IMR-90 (cell line): ENCODE measurements at regions not wholly inside any gene's neighbourhood (a gene's known extent, or its start where the extent isn't known, plus 50 kb on each side); places are given as distances from the start of the nearest gene placed in this dataset.

Source experiments
- ATAC-seq: fragments of 200-7000 bp; cut with Tn5 transposase; 2 replicates; pipeline ENCODE4 v1.9.1; 2020; ENCODE audit warnings: low read depth, mild to moderate bottlenecking, moderate library complexity
- BruUV-seq: library from RNA; stranded (reverse); fragments of 400-500 nt; replicated peaks from 2 replicates; lab custom pipeline; 2021; lab: Mats Ljungman, UMichigan
- CTCF ChIA-PET: fragments of 300-600 bp; formaldehyde crosslinking; extraction: SDS; loops from one replicate; lab custom pipeline; 2021; ENCODE audit warnings: antibody characterized with exemption; lab: Yijun Ruan, JAX
- POLR2A ChIA-PET: fragments of 300-600 bp; sonication (Branson Sonifier 250); formaldehyde crosslinking; loops from one replicate; lab custom pipeline; 2022; ENCODE audit warnings: antibody characterized with exemption; ENCODE audit not compliant: unreplicated experiment; lab: Charles Lee
- DNase-seq: peaks from one replicate; pipeline ENCODE4 v3.0.0; 2013
- H2AFZ ChIP-seq: replicated peaks from 2 replicates; pipeline ENCODE3; 2013; ENCODE audit warnings: low read length, mild to moderate bottlenecking; ENCODE audit not compliant: poor library complexity
- H2AK5ac ChIP-seq: 2 replicates; pipeline ENCODE4 v1.6.1; 2013; ENCODE audit warnings: low read depth, low read length, inconsistent platforms
- H2AK9ac ChIP-seq: replicated peaks from 2 replicates; pipeline ENCODE3; 2013; ENCODE audit warnings: mild to moderate bottlenecking, low read depth, low read length, moderate library complexity; ENCODE audit not compliant: poor library complexity
- H2BK120ac ChIP-seq: 2 replicates; pipeline ENCODE4 v1.6.1; 2013; ENCODE audit warnings: low read depth, low read length, inconsistent platforms
- H2BK15ac ChIP-seq: 3 replicates; pipeline ENCODE4 v1.6.1; 2013; ENCODE audit warnings: low read depth, low read length, inconsistent platforms
- H2BK20ac ChIP-seq: 2 replicates; pipeline ENCODE4 v1.6.1; 2013; ENCODE audit warnings: low read depth, mild to moderate bottlenecking, inconsistent platforms, low read length, moderate library complexity
- H2BK5ac ChIP-seq: 2 replicates; pipeline ENCODE4 v1.6.1; 2013; ENCODE audit warnings: mild to moderate bottlenecking, low read depth, low read length, inconsistent platforms; ENCODE audit not compliant: poor library complexity, severe bottlenecking
- H3K14ac ChIP-seq: replicated peaks from 2 replicates; pipeline ENCODE4 v1.6.1; 2013; ENCODE audit warnings: low read depth, low read length, inconsistent platforms
- H3K18ac ChIP-seq: 2 replicates; pipeline ENCODE4 v1.6.1; 2013; ENCODE audit warnings: low read depth, low read length, control low read depth
- H3K23ac ChIP-seq: 2 replicates; pipeline ENCODE4 v1.6.1; 2013; ENCODE audit warnings: low read depth, low read length, inconsistent platforms
- H3K27ac ChIP-seq: 2 replicates; pipeline ENCODE4 v1.5.1; 2013; ENCODE audit warnings: mild to moderate bottlenecking, control low read depth, low read length; ENCODE audit not compliant: insufficient read depth
- H3K27me3 ChIP-seq: 2 replicates; pipeline ENCODE4 v1.6.1; 2013; ENCODE audit warnings: low read length; ENCODE audit not compliant: control insufficient read depth, insufficient read depth
- H3K36me3 ChIP-seq: 2 replicates; pipeline ENCODE4 v1.6.1; 2013; ENCODE audit warnings: low read length, mixed read lengths; ENCODE audit not compliant: control insufficient read depth, insufficient read depth
- H3K4ac ChIP-seq: 2 replicates; pipeline ENCODE4 v1.6.1; 2013; ENCODE audit warnings: low read depth, low read length, inconsistent platforms
- H3K4me1 ChIP-seq: 2 replicates; pipeline ENCODE4 v1.6.1; 2013; ENCODE audit warnings: low read length, mixed read lengths; ENCODE audit not compliant: control insufficient read depth, insufficient read depth
- H3K4me2 ChIP-seq: 2 replicates; pipeline ENCODE4 v1.6.1; 2013; ENCODE audit warnings: low read depth, mild to moderate bottlenecking, control low read depth, low read length, moderate library complexity
- H3K4me3 ChIP-seq: 2 replicates; pipeline ENCODE4 v1.5.1; 2013; ENCODE audit warnings: low read depth, mild to moderate bottlenecking, control low read depth, low read length, moderate library complexity; ENCODE audit not compliant: insufficient read depth
- H3K56ac ChIP-seq: 2 replicates; pipeline ENCODE4 v1.6.1; 2013; ENCODE audit warnings: low read length, inconsistent platforms; ENCODE audit not compliant: insufficient read depth; ENCODE audit errors: extremely low read depth
- H3K79me1 ChIP-seq, 2 experiments: 2 replicates each; pipeline ENCODE4 v1.6.1; 2013; ENCODE audit warnings: low read length in 2 of 2, inconsistent platforms in 1 of 2, low read depth in 1 of 2
- H3K9ac ChIP-seq: 2 replicates; pipeline ENCODE4 v1.6.1; 2013; ENCODE audit warnings: low read depth, low read length, control low read depth
- H3K9me1 ChIP-seq: 2 replicates; pipeline ENCODE4 v1.6.1; 2013; ENCODE audit warnings: low read length, inconsistent platforms; ENCODE audit not compliant: insufficient read depth
- H3K9me3 ChIP-seq: 2 replicates; pipeline ENCODE4 v1.6.1; 2013; ENCODE audit warnings: low read length; ENCODE audit not compliant: control insufficient read depth, insufficient read depth
- H4K20me1 ChIP-seq: 2 replicates; pipeline ENCODE4 v1.6.1; 2013; ENCODE audit warnings: low read length, inconsistent platforms; ENCODE audit not compliant: insufficient read depth
- H4K5ac ChIP-seq: 2 replicates; pipeline ENCODE4 v1.6.1; 2013; ENCODE audit warnings: mild to moderate bottlenecking, low read depth, low read length, control low read depth
- H4K8ac ChIP-seq, 2 experiments: 2 replicates each; pipeline ENCODE4 v1.6.1; 2013; ENCODE audit warnings: low read depth in 2 of 2, low read length in 2 of 2, control low read depth in 1 of 2, inconsistent platforms in 1 of 2
- H4K91ac ChIP-seq: 2 replicates; pipeline ENCODE4 v1.6.1; 2013; ENCODE audit warnings: low read depth, low read length, inconsistent platforms; ENCODE audit not compliant: insufficient read depth
- BHLHE40 ChIP-seq: fragments of 150-350 bp; IDR thresholded peaks from 2 replicates; pipeline ENCODE4 v1.6.1; 2016; ENCODE audit warnings: mild to moderate bottlenecking, low read depth, low read length
- CEBPB ChIP-seq: IDR thresholded peaks from 2 replicates; pipeline ENCODE4 v1.6.1; 2012; ENCODE audit warnings: low read depth, low read length, improper control_type of control experiment
- CHD1 ChIP-seq: IDR thresholded peaks from 2 replicates; pipeline ENCODE4 v1.6.1; 2012; ENCODE audit warnings: low read depth, low read length, improper control_type of control experiment
- CTCF ChIP-seq: conservative IDR thresholded peaks from 2 replicates; pipeline ENCODE4 v1.5.1; 2012; ENCODE audit warnings: mild to moderate bottlenecking, low read depth, low read length, improper control_type of control experiment
- ELK1 ChIP-seq: fragments of 150-350 bp; IDR thresholded peaks from 2 replicates; pipeline ENCODE4 v1.6.1; 2016; ENCODE audit warnings: low read depth, mild to moderate bottlenecking, low read length, moderate library complexity, borderline replicate concordance
- MAFK ChIP-seq: IDR thresholded peaks from 2 replicates; pipeline ENCODE4 v1.6.1; 2012; ENCODE audit warnings: low read depth, low read length, improper control_type of control experiment
- MAZ ChIP-seq: IDR thresholded peaks from 2 replicates; pipeline ENCODE4 v1.6.1; 2012; ENCODE audit warnings: low read depth, mild to moderate bottlenecking, low read length, improper control_type of control experiment, moderate library complexity, borderline replicate concordance
- MXI1 ChIP-seq: IDR thresholded peaks from 2 replicates; pipeline ENCODE4 v1.6.1; 2012; ENCODE audit warnings: low read depth, mild to moderate bottlenecking, low read length, moderate library complexity, borderline replicate concordance
- NFE2L2 ChIP-seq: fragments of 150-350 bp; IDR thresholded peaks from 2 replicates; pipeline ENCODE4 v1.6.1; 2016; ENCODE audit warnings: low read depth, mild to moderate bottlenecking, low read length
- POLR2A ChIP-seq: IDR thresholded peaks from 2 replicates; pipeline ENCODE4 v1.6.1; 2012; ENCODE audit warnings: mild to moderate bottlenecking, low read depth, low read length
- RAD21 ChIP-seq: IDR thresholded peaks from 2 replicates; pipeline ENCODE4 v1.6.1; 2012; ENCODE audit warnings: low read length, improper control_type of control experiment
- RCOR1 ChIP-seq: IDR thresholded peaks from 2 replicates; pipeline ENCODE4 v1.6.1; 2012; ENCODE audit warnings: mild to moderate bottlenecking, low read length, improper control_type of control experiment; ENCODE audit not compliant: insufficient replicate concordance
- RFX5 ChIP-seq: IDR thresholded peaks from 2 replicates; pipeline ENCODE4 v1.8.0; 2012; ENCODE audit warnings: low read depth, mild to moderate bottlenecking, low read length, moderate library complexity
- SMC3 ChIP-seq: fragments of 150-350 bp; IDR thresholded peaks from 2 replicates; pipeline ENCODE4 v1.6.1; 2016; ENCODE audit warnings: low read depth, mild to moderate bottlenecking, antibody characterized with exemption, low read length, moderate library complexity
- USF2 ChIP-seq: fragments of 150-350 bp; IDR thresholded peaks from 2 replicates; pipeline ENCODE4 v1.6.1; 2017; ENCODE audit warnings: mild to moderate bottlenecking, antibody characterized with exemption, low read length, low read depth
- WGBS, 2 experiments: methylation state at CpG; one replicate each; pipeline versions ENCODE4 v1.1.5 to v1.1.7; 2013; ENCODE audit warnings: missing lambda C conversion rate in 2 of 2; ENCODE audit not compliant: insufficient read length in 1 of 2; ENCODE audit errors: extremely low coverage in 2 of 2; 5-methylcytosine and 5-hydroxymethylcytosine counted together
- dilution Hi-C: fragments of 300-500 bp; cut with HindIII; formaldehyde crosslinking; loops from one replicate; pipeline ENCODE4 v1.14.3; 2018; ENCODE audit warnings: low sequenced_read_pairs; ENCODE audit not compliant: unreplicated experiment
- in situ Hi-C: fragments of 300-500 bp; cut with MboI; formaldehyde crosslinking; loops from 3 replicates; pipeline ENCODE4 v1.14.3; 2019; ENCODE audit warnings: low sequenced_read_pairs, inconsistent platforms, mixed read lengths
- intact Hi-C: fragments of 100-400 bp; cut with micrococcal nuclease; formaldehyde crosslinking; loops from 2 replicates; pipeline ENCODE4 v1.10.0; 2022

- no peak overlapping the region for H3K18ac ChIP-seq
- BruUV-seq = no TSS peak
- H3K4me1 ChIP-seq = peaks cover 5% of the 10 kb centered on the region; the same call in 1 of the 2 replicates
- no peaks in the 10 kb centered on the region for H3K79me1 ChIP-seq
- TF ChIP-seq BHLHE40 = no peak
- no peak for TF ChIP-seq CHD1
- no peak for TF ChIP-seq MXI1
- TF ChIP-seq MAZ = no peak
- TF ChIP-seq CTCF = no peak
- no peak for TF ChIP-seq RAD21
- TF ChIP-seq POLR2A = no peak
- no peak for TF ChIP-seq USF2
- TF ChIP-seq RFX5 = no peak
- no peak for TF ChIP-seq MAFK
- TF ChIP-seq SMC3 = no peak
- no peak for TF ChIP-seq RCOR1
- TF ChIP-seq ELK1 = no peak
- no peak for TF ChIP-seq NFE2L2
- TF ChIP-seq CEBPB = no peak
- no peak overlapping the region for H4K5ac ChIP-seq
- DNase-seq (no peak), ATAC-seq (no peak)
- no peak overlapping the region for H4K8ac ChIP-seq
- no peak overlapping the region for H2BK15ac ChIP-seq
- no peak overlapping the region for H3K4me3 ChIP-seq
- dilution Hi-C loops = no loop called here
- H3K23ac ChIP-seq = no peak overlapping the region
- H3K4me2 ChIP-seq = no peak overlapping the region
- H4K20me1 ChIP-seq = no peaks in the 10 kb centered on the region
- no peak overlapping the region for H2BK5ac ChIP-seq
- in situ Hi-C loops = no loop called here
- no CpG with 5 or more reads among the region's 8 CpGs for WGBS, 2 experiments
- no peaks in the 10 kb centered on the region for H3K36me3 ChIP-seq
- intact Hi-C loops = loop anchor here (10.0 kb wide), 1 partner anchor 861 kb away; no protein-coding TSS in a partner anchor
- no peak overlapping the region for H3K4ac ChIP-seq
- CTCF ChIA-PET = no interaction called here
- H3K9me1 ChIP-seq = no peaks in the 10 kb centered on the region
- no peak overlapping the region for H2AK9ac ChIP-seq
- no peaks in the 10 kb centered on the region for H3K27me3 ChIP-seq
- H2BK120ac ChIP-seq = no peak overlapping the region
- H2AK5ac ChIP-seq = no peak overlapping the region
- H3K56ac ChIP-seq = no peak overlapping the region
- no peak overlapping the region for H3K27ac ChIP-seq
- no peak overlapping the region for H4K91ac ChIP-seq
- H3K9ac ChIP-seq = no peak overlapping the region
- H2BK20ac ChIP-seq = no peak overlapping the region
- POLR2A ChIA-PET = no interaction called here
- H3K9me3 ChIP-seq = no peaks in the 10 kb centered on the region
- no peak overlapping the region for H3K14ac ChIP-seq
- no peak overlapping the region for H2AFZ ChIP-seq
Observed at GRCh38 chr10:129024046-129024445, 443.0 kb upstream of the MGMT start.
